Karpas-422 (cell line): ENCODE measurements at regions not wholly inside any gene's neighbourhood (a gene's known extent, or its start where the extent isn't known, plus 50 kb on each side); places are given as distances from the start of the nearest gene placed in this dataset.

Source experiments
- DNase-seq: peaks from one replicate; pipeline ENCODE4 v3.0.0-alpha.2; 2015
- H2AFZ ChIP-seq: fragments of 200-600 bp; sonication (generic); 2 replicates; pipeline ENCODE4 v1.6.1; 2014; ENCODE audit warnings: antibody characterized with exemption, low read length, mixed read lengths
- H3K27ac ChIP-seq: fragments of 200-600 bp; sonication (generic); 2 replicates; pipeline ENCODE4 v1.5.1; 2014; ENCODE audit warnings: mild to moderate bottlenecking, low read length, moderate library complexity
- H3K27me3 ChIP-seq: fragments of 200-600 bp; sonication (generic); 2 replicates; pipeline ENCODE4 v1.6.1; 2014; ENCODE audit warnings: low read length, mixed read lengths
- H3K36me3 ChIP-seq: fragments of 200-600 bp; sonication (generic); 2 replicates; pipeline ENCODE4 v1.6.1; 2014; ENCODE audit warnings: low read length, mixed read lengths; ENCODE audit not compliant: insufficient read depth
- H3K4me1 ChIP-seq: fragments of 200-600 bp; sonication (generic); 2 replicates; pipeline ENCODE4 v1.6.1; 2014; ENCODE audit warnings: mild to moderate bottlenecking, low read length, mixed read lengths
- H3K4me2 ChIP-seq: fragments of 200-600 bp; sonication (generic); 2 replicates; pipeline ENCODE4 v1.6.1; 2014; ENCODE audit warnings: low read length, low read depth, mild to moderate bottlenecking; ENCODE audit not compliant: poor library complexity, severe bottlenecking
- H3K4me3 ChIP-seq: fragments of 200-600 bp; sonication (generic); 2 replicates; pipeline ENCODE4 v1.5.1; 2014; ENCODE audit warnings: mild to moderate bottlenecking, antibody characterized with exemption, low read length, mixed read lengths
- H3K79me2 ChIP-seq: fragments of 200-600 bp; sonication (generic); 2 replicates; pipeline ENCODE4 v1.6.1; 2014; ENCODE audit warnings: mild to moderate bottlenecking, low read length, mixed read lengths
- H3K9ac ChIP-seq: fragments of 200-600 bp; sonication (generic); 2 replicates; pipeline ENCODE4 v1.6.0; 2014; ENCODE audit warnings: low read length
- H3K9me2 ChIP-seq: fragments of 200-600 bp; sonication (generic), shearing (Covaris generic); replicated peaks from 2 replicates; pipeline ENCODE4 v1.6.0; 2014; ENCODE audit warnings: mild to moderate bottlenecking, low read length, moderate library complexity; ENCODE audit not compliant: insufficient read depth
- H3K9me3 ChIP-seq: fragments of 300-700, 200-600 bp; sonication (generic); 2 replicates; pipeline ENCODE4 v1.6.1; 2014; ENCODE audit warnings: low read length, mixed read lengths
- H4K20me1 ChIP-seq: fragments of 200-600 bp; sonication (generic); 2 replicates; pipeline ENCODE4 v1.6.1; 2014; ENCODE audit warnings: mild to moderate bottlenecking, antibody characterized with exemption, low read length, low read depth; ENCODE audit not compliant: insufficient read depth

DNA sequence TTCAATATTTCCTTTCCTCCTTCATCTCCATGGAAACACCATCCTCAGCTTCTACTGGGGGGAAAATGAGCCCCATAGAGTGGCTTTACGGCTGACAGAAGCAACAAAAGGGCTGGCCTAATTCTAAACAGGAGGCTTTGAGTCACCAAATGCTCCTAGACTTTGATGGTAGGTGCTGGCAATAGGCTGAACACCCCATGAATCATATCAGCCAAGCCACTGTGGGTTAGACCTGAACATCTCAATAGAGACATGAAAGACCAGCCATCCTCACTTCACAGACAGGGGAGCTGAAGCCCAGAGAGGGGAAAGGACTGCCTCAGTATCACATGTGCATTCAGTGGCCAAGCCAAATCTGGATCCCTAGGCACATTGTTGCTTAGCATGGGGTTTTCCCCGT lies 107.6 kb downstream of the AMER1 start:
- Histone ChIP-seq H3K9ac (no peak overlapping the region), H3K9me3 (no peaks in the 10 kb centered on the region), H4K20me1 (no peaks in the 10 kb centered on the region), H3K36me3 (no peaks in the 10 kb centered on the region), H3K27me3 (no peaks in the 10 kb centered on the region), H3K9me2 (no peaks in the 10 kb centered on the region), H3K4me1 (no peaks in the 10 kb centered on the region), H2AFZ (no peak overlapping the region), H3K79me2 (no peaks in the 10 kb centered on the region), H3K4me2 (no peak overlapping the region), H3K27ac (no peak overlapping the region), H3K4me3 (no peak overlapping the region)
- DNase-seq, result no peak

DNA sequence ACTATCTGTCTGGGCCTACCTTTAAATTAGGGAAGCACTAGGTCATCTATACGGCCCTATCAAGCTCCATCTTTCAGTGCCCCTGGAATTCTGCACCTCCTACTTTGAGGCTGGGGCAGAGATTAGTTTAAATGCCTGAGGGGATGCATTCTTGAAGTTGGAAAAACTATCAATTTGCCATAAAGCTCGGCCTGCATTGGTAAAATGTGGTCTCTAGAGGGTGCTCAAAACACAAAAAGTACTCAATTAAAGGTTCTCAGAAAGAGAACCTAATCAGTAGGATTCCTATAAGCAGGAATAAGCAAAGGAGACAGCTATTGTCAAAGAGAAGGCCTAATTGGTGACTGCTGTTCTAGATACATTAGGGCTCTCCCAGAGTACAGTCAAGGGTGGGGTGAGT lies 111.7 kb downstream of the AMER1 start:
- no peaks in the 10 kb centered on the region for H3K79me2 ChIP-seq
- H3K4me2 ChIP-seq, result no peak overlapping the region
- no peaks in the 10 kb centered on the region for H3K4me1 ChIP-seq
- no peak overlapping the region for H3K27ac ChIP-seq
- H4K20me1 ChIP-seq, result no peaks in the 10 kb centered on the region
- no peaks in the 10 kb centered on the region for H3K27me3 ChIP-seq
- H2AFZ ChIP-seq, result no peak overlapping the region
- no peaks in the 10 kb centered on the region for H3K36me3 ChIP-seq
- peak; percentile 54 for DNase-seq
- no peaks in the 10 kb centered on the region for H3K9me2 ChIP-seq
- no peak overlapping the region for H3K4me3 ChIP-seq
- H3K9me3 ChIP-seq, result no peaks in the 10 kb centered on the region
- no peak overlapping the region for H3K9ac ChIP-seq
